Transverse colon (tissue), 4 donors: ENCODE measurements at regions not wholly inside any gene's neighbourhood (a gene's known extent, or its start where the extent isn't known, plus 50 kb on each side); places are given as distances from the start of the nearest gene placed in this dataset.

ENCODE experiments used
- DNase-seq: peaks from one replicate; pipeline ENCODE4 v3.0.0-alpha.2; 2019
- H3K27ac ChIP-seq, 4 donors: fragments of 200-600 bp; sonication (generic); 2 replicates each; pipeline ENCODE4 v1.5.1; 2016 to 2018; ENCODE audit warnings: inconsistent platforms in 4 of 4
- H3K27me3 ChIP-seq: fragments of 200-600 bp; sonication (generic); 2 replicates; pipeline ENCODE4 v1.5.1; 2017; ENCODE audit warnings: inconsistent platforms
- H3K36me3 ChIP-seq, 4 donors: fragments of 200-600 bp; sonication (generic); 2 replicates each; pipeline ENCODE4 v1.5.1; 2017 to 2019; ENCODE audit warnings: inconsistent platforms in 4 of 4
- H3K4me1 ChIP-seq, 4 donors: fragments of 200-600 bp; sonication (generic); 2 replicates each; pipeline ENCODE4 v1.5.1; 2017 to 2020; ENCODE audit warnings: inconsistent platforms in 4 of 4
- H3K4me3 ChIP-seq, 4 donors: fragments of 200-600 bp; sonication (generic); 1 replicate in 1 of 4; 2 replicates in 3 of 4; pipeline versions ENCODE4 v1.5.1 to v1.6.1; 2017 to 2019; ENCODE audit warnings: inconsistent platforms in 4 of 4
- H3K9me3 ChIP-seq, 2 donors: fragments of 200-600 bp; sonication (generic); 2 replicates each; pipeline ENCODE4 v1.5.1; 2017 to 2019; ENCODE audit warnings: inconsistent platforms in 2 of 2
- CTCF ChIP-seq, 5 experiments: fragments of 200-600 bp in 3 of 5; fragments of 450-650 bp in 2 of 5; sonication (generic) in 3 of 5; IDR thresholded peaks; 1 replicate in 2 of 5; 2 replicates in 3 of 5; pipeline ENCODE4 v1.5.1; 2016 to 2017; ENCODE audit warnings: antibody characterized with exemption in 5 of 5, inconsistent platforms in 3 of 5, mild to moderate bottlenecking in 2 of 5, moderate library complexity in 1 of 5
- EP300 ChIP-seq: sonication (generic); formaldehyde crosslinking; IDR thresholded peaks from one replicate; pipeline ENCODE4 v1.6.1; 2017; ENCODE audit warnings: antibody characterized with exemption, low read depth
- POLR2A ChIP-seq: fragments of 450-650 bp; IDR thresholded peaks from one replicate; pipeline ENCODE4 v1.6.1; 2016; ENCODE audit warnings: antibody characterized with exemption, mild to moderate bottlenecking, moderate library complexity
- POLR2AphosphoS5 ChIP-seq, 3 donors: sonication (generic); formaldehyde crosslinking; IDR thresholded peaks; one replicate each; pipeline ENCODE4 v1.6.1; 2016; ENCODE audit warnings: antibody characterized with exemption in 3 of 3
- WGBS, 2 donors: methylation state at CpG; one replicate each; pipeline ENCODE4 v1.1.5; 2018; ENCODE audit warnings: low coverage in 1 of 2; 5-methylcytosine and 5-hydroxymethylcytosine counted together
- in situ Hi-C, 4 donors: fragments of 200-750 bp; cut with MboI; loops; one replicate each; pipeline versions ENCODE4 v1.15.0 to v1.15.1; 2017; ENCODE audit warnings: low sequenced_read_pairs in 3 of 4, low pct_ligation_motif_present in 1 of 4, low pct_unique_long_range_greater_than_20kb in 1 of 4
- intact Hi-C: fragments of 100-400 bp; cut with DNase I; formaldehyde crosslinking; loops from one replicate; pipeline ENCODE4 v1.15.1; 2023; ENCODE audit warnings: low total_unique reads

GRCh38 chr2:114170070-114170469, 272.4 kb upstream of the DPP10 start:
- WGBS, 2 donors: 64 to 67% methylated on average over 1 of the region's 1 CpG
- H3K4me1 ChIP-seq: no peaks in the 10 kb centered on the region
- TF ChIP-seq POLR2A (no peak), CTCF (IDR thresholded peaks at IDR 0.05) (no peak), POLR2AphosphoS5 (IDR thresholded peaks at IDR 0.05) (no peak), EP300 (no peak)
- H3K27ac ChIP-seq: no peak overlapping the region
- no peak overlapping the region for H3K4me3 ChIP-seq
- H3K36me3 ChIP-seq: no peaks in the 10 kb centered on the region
- intact Hi-C loops (no loop called here), in situ Hi-C loops (no loop called here)
- no peaks in the 10 kb centered on the region for H3K9me3 ChIP-seq
- H3K27me3 ChIP-seq: no peaks in the 10 kb centered on the region
- DNase-seq: no peak

GRCh38 chr2:114175507-114175906, 266.9 kb upstream of the DPP10 start:
- WGBS, 2 donors: 73 to 76% methylated on average over 1 of the region's 1 CpG
- no peaks in the 10 kb centered on the region for H3K4me1 ChIP-seq
- TF ChIP-seq EP300 (no peak), POLR2AphosphoS5 (IDR thresholded peaks at IDR 0.05) (no peak), CTCF (IDR thresholded peaks at IDR 0.05) (no peak), POLR2A (no peak)
- in situ Hi-C loops: no loop called here
- no peaks in the 10 kb centered on the region for H3K36me3 ChIP-seq
- H3K9me3 ChIP-seq: no peaks in the 10 kb centered on the region
- intact Hi-C loops: no loop called here
- no peak overlapping the region for H3K27ac ChIP-seq
- H3K27me3 ChIP-seq: no peaks in the 10 kb centered on the region
- H3K4me3 ChIP-seq: no peak overlapping the region
- no peak for DNase-seq

GRCh38 chr2:114185501-114185900, 256.9 kb upstream of the DPP10 start:
- Histone ChIP-seq H3K27ac (no peak overlapping the region), H3K27me3 (no peaks in the 10 kb centered on the region), H3K9me3 (no peaks in the 10 kb centered on the region), H3K36me3 (no peaks in the 10 kb centered on the region), H3K4me1 (no peaks in the 10 kb centered on the region), H3K4me3 (no peak overlapping the region)
- in situ Hi-C loops: no loop called here
- no peak for DNase-seq
- no peak for TF ChIP-seq POLR2AphosphoS5 (IDR thresholded peaks at IDR 0.05)
- TF ChIP-seq POLR2A: no peak
- no peak for TF ChIP-seq CTCF (IDR thresholded peaks at IDR 0.05)
- no peak for TF ChIP-seq EP300
- 79 to 83% methylated on average over 2 of the region's 2 CpGs for WGBS, 2 donors
- intact Hi-C loops: no loop called here

GRCh38 chr2:114192362-114192761, 250.1 kb upstream of the DPP10 start:
- Histone ChIP-seq H3K4me1 (no peaks in the 10 kb centered on the region), H3K36me3 (no peaks in the 10 kb centered on the region), H3K4me3 (no peak overlapping the region), H3K27ac (no peak overlapping the region), H3K9me3 (no peaks in the 10 kb centered on the region), H3K27me3 (no peaks in the 10 kb centered on the region)
- TF ChIP-seq POLR2A: no peak
- no peak for TF ChIP-seq CTCF (IDR thresholded peaks at IDR 0.05)
- TF ChIP-seq EP300: no peak
- no peak for TF ChIP-seq POLR2AphosphoS5 (IDR thresholded peaks at IDR 0.05)
- DNase-seq: no peak
- in situ Hi-C loops: no loop called here
- WGBS, 2 donors: 59 to 71% methylated on average over 3 to 5 of the region's 5 CpGs
- intact Hi-C loops: no loop called here
